NCI-H2029 (cell line): ENCODE measurements at regions not wholly inside any gene's neighbourhood (a gene's known extent, or its start where the extent isn't known, plus 50 kb on each side); places are given as distances from the start of the nearest gene placed in this dataset.

ENCODE experiments used
- DNase-seq: peaks from one replicate; lab custom pipeline; 2025; lab: John Stamatoyannopoulos, UW

- DNase-seq: no peak
Measured at GRCh38 chr4:132860976-132861375, 288.1 kb upstream of the PCDH10 start.

GRCh38 chr4:132863619-132864018 is 285.5 kb upstream of the PCDH10 start:
- DNase-seq: no peak

- DNase-seq: no peak
Measured at GRCh38 chr4:132865458-132865857, 283.6 kb upstream of the PCDH10 start.

- DNase-seq: no peak
Measured at GRCh38 chr4:132865922-132866321, 283.2 kb upstream of the PCDH10 start.

GRCh38 chr4:132866616-132867015 is 282.5 kb upstream of the PCDH10 start:
- no peak for DNase-seq

- no peak for DNase-seq
Measured at GRCh38 chr4:132893787-132894186, 255.3 kb upstream of the PCDH10 start.

- no peak for DNase-seq
Measured at GRCh38 chr4:132901224-132901623, 247.9 kb upstream of the PCDH10 start.

- no peak for DNase-seq
Measured at GRCh38 chr4:132910229-132910748, 238.8 kb upstream of the PCDH10 start.

- no peak for DNase-seq
Measured at GRCh38 chr4:132918096-132918495, 231.0 kb upstream of the PCDH10 start.

GRCh38 chr4:132923516-132923915 is 225.6 kb upstream of the PCDH10 start:
- DNase-seq: no peak

GRCh38 chr4:132934911-132935310 is 214.2 kb upstream of the PCDH10 start:
- DNase-seq: no peak

GRCh38 chr4:132955146-132955545 is 193.9 kb upstream of the PCDH10 start:
- DNase-seq: no peak

GRCh38 chr4:132956962-132957361 is 192.1 kb upstream of the PCDH10 start:
- DNase-seq: no peak

- DNase-seq: no peak
Measured at GRCh38 chr4:132958457-132959263, 190.4 kb upstream of the PCDH10 start.

- DNase-seq: no peak
Measured at GRCh38 chr4:132981611-132982010, 167.5 kb upstream of the PCDH10 start.

GRCh38 chr4:132982151-132982550 is 166.9 kb upstream of the PCDH10 start:
- DNase-seq: no peak

- no peak for DNase-seq
Measured at GRCh38 chr4:132991111-132991510, 158.0 kb upstream of the PCDH10 start.

- no peak for DNase-seq
Measured at GRCh38 chr4:132992686-132993085, 156.4 kb upstream of the PCDH10 start.

GRCh38 chr4:132998585-132999230 is 150.4 kb upstream of the PCDH10 start:
- DNase-seq: no peak

- no peak for DNase-seq
Measured at GRCh38 chr4:133000012-133000411, 149.1 kb upstream of the PCDH10 start.

- DNase-seq: no peak
Measured at GRCh38 chr4:133003169-133003568, 145.9 kb upstream of the PCDH10 start.

GRCh38 chr4:133014473-133015135 is 134.5 kb upstream of the PCDH10 start:
- DNase-seq: no peak

GRCh38 chr4:133045288-133045687 is 103.8 kb upstream of the PCDH10 start:
- DNase-seq: no peak
